HG03520 (cell line): ENCODE measurements at regions not wholly inside any gene's neighbourhood (a gene's known extent, or its start where the extent isn't known, plus 50 kb on each side); places are given as distances from the start of the nearest gene placed in this dataset.
"Not testable (repeated sequence)": the region's sequence is repeated elsewhere in the genome, so short reads cannot be mapped to it uniquely, and the experiment has no call there.

Source experiments
- ATAC-seq: cut with Tn5 transposase; IDR thresholded peaks from one replicate; pipeline ENCODE4 v1.9.1; 2021; ENCODE audit warnings: mild to moderate bottlenecking, moderate library complexity; ENCODE audit not compliant: unreplicated experiment

DNA sequence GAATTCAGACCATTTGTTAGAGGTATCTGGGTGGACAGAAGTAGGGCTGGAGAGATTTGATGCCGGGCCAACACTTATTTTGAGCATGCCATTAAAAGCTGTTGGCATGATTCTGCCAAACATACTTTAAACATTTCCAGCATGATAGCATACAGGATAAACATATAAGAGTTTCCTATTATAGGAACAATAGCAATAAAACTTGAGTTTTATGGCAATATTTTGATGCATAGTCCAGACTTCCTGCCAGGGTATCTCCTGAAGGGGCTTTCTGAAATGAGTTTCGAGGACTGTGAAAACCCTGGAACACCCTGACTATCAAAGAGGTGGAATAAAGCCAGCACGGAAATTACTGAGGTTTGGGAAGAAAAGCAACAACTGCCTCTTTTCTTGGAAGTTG, 1398.0 kb upstream of the NXPH2 start:
- no peak for ATAC-seq

- no peak for ATAC-seq
Observed at GRCh38 chr2:140177086-140177485, 1396.9 kb upstream of the NXPH2 start.

DNA sequence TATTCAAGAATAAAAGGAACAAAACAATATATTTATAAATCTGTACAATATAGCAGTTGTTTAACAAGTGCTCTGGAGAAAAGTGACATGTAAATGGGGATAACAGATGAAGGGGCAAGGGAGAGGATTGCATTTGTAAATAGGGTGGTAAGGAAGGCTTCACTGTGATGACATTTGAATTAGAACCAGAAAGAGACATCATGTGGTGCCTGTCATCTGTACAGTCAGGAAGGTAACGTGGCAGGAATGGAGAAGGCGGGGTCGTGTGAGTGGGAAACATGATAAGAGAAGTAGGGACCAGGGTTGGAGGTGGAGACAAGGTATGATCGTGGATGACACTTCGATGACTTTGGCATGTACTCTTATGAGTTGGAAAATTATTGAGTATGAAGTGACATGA, 1393.6 kb upstream of the NXPH2 start:
- ATAC-seq: no peak

- ATAC-seq: no peak
Observed at GRCh38 chr2:140164449-140164848, 1384.3 kb upstream of the NXPH2 start.

DNA sequence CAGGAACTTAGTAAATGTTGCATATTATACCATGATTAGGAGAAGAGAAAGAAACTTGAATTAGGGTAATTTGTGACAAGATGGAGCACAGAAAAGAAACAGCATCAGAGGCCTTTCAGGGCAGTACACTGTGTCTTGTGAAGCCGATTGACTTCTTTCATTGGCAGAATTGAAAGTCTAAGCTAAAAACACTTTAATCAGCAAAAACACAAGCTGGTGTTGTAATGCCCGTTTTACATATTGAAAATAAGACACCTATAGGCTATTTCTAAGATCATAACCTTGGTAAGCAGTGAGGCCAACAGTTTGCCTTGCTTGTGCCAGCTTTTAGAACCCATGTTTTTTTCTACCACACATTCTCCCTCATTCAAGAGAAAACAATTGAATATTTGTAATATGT, 1378.1 kb upstream of the NXPH2 start:
- ATAC-seq: no peak

- ATAC-seq: no peak
Observed at GRCh38 chr2:140157816-140158215, 1377.6 kb upstream of the NXPH2 start.

- no peak for ATAC-seq
Observed at GRCh38 chr2:140154706-140155105, 1374.5 kb upstream of the NXPH2 start.

- ATAC-seq: no peak
Observed at GRCh38 chr2:140154271-140154670, 1374.1 kb upstream of the NXPH2 start.

GRCh38 chr2:140144611-140145010, 1364.4 kb upstream of the NXPH2 start:
- no peak for ATAC-seq

GRCh38 chr2:140138736-140139135, 1358.5 kb upstream of the NXPH2 start:
- ATAC-seq: no peak

GRCh38 chr2:140136861-140137260, 1356.7 kb upstream of the NXPH2 start:
- ATAC-seq: no peak

GRCh38 chr2:140136366-140136765, 1356.2 kb upstream of the NXPH2 start:
- ATAC-seq: no peak

DNA sequence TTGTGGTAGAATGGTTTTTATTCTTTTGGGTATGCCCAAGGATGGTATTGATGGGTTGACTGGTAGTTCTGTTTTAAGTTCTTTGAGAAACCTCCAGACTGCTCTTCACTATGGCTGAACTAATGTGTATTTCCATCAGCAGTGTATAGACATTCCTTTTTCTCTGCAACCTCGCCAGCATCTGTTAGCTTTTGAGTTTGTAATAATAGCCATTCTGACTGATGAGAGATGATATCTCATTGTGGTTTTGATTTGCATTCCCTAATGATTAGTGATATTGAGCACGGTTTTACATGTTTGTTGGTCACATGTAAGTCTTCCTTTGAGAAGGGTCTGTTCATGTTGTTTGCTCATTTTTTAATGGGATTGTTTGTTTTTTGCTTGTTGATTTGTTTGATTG, 1348.7 kb upstream of the NXPH2 start:
- ATAC-seq: no peak

- no peak for ATAC-seq
Observed at GRCh38 chr2:140122001-140122400, 1341.8 kb upstream of the NXPH2 start.

- no peak for ATAC-seq
Observed at GRCh38 chr2:140117386-140117785, 1337.2 kb upstream of the NXPH2 start.

DNA sequence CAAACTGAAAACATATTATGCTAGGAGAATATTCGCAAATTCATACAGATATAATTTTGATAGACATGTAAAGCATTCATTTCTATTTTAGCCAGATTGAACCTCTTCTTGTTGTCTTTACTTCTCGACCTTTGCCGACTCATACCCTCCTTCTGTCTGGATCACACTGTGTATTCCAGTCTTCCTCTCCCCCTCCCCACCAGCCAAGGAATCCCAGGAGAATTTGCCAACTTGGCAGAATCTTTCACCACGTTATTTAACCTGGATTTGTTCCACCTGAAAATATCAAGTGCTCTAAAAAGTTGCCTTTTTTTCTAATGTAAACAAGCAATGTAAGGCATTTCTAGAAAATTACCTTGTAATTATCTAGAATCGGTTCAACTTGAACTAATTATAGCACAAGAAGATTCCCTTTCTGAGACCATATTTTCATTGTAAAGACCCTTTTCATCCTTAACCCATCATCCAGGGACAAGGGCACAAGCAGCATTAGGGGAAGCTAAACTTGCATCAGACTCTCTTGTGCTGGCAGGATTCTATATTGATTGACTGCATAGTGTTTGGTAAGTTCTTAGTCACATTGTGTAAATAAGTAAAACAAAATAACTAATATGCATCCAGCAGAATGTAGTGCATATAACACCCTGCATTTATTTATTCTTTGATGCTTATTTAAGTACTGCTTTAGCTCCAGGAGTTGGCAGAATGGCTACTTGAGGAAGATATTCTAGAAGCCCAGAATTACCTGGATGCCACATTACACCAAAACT, 1328.7 kb upstream of the NXPH2 start:
- ATAC-seq: no peak

- ATAC-seq: no peak
Observed at GRCh38 chr2:140091926-140092325, 1311.7 kb upstream of the NXPH2 start.

GRCh38 chr2:140086964-140087363, 1306.8 kb upstream of the NXPH2 start:
- no peak for ATAC-seq

GRCh38 chr2:140085674-140086073, 1305.5 kb upstream of the NXPH2 start:
- ATAC-seq: no peak

- no peak for ATAC-seq
Observed at GRCh38 chr2:140079038-140079437, 1298.8 kb upstream of the NXPH2 start.

- ATAC-seq: no peak
Observed at GRCh38 chr2:140076164-140076563, 1296.0 kb upstream of the NXPH2 start.

GRCh38 chr2:140073763-140074162, 1293.6 kb upstream of the NXPH2 start:
- ATAC-seq: not testable (repeated sequence)

GRCh38 chr2:140067661-140068060, 1287.5 kb upstream of the NXPH2 start:
- no peak for ATAC-seq
